SU-DHL-6 (cell line): ENCODE measurements at regions not wholly inside any gene's neighbourhood (a gene's known extent, or its start where the extent isn't known, plus 50 kb on each side); places are given as distances from the start of the nearest gene placed in this dataset.

ENCODE experiments used
- H2AFZ ChIP-seq: fragments of 200-600 bp; sonication (generic); 2 replicates; pipeline ENCODE4 v1.6.1; 2014; ENCODE audit warnings: low read depth, mild to moderate bottlenecking, moderate library complexity, mixed read lengths, antibody characterized with exemption, low read length; ENCODE audit not compliant: severe bottlenecking
- H3F3A ChIP-seq: fragments of 200-600 bp; shearing (Covaris generic); 2 replicates; pipeline ENCODE4 v1.6.0; 2016; ENCODE audit warnings: antibody characterized with exemption, mild to moderate bottlenecking; ENCODE audit not compliant: insufficient read depth
- H3K27ac ChIP-seq: fragments of 200-600 bp; sonication (generic); 2 replicates; pipeline ENCODE4 v1.5.1; 2016; ENCODE audit warnings: low read depth, mild to moderate bottlenecking, low read length, moderate library complexity, mixed read lengths
- H3K27me3 ChIP-seq: fragments of 200-600 bp; sonication (generic), shearing (Covaris generic); 2 replicates; pipeline ENCODE4 v1.6.0; 2014; ENCODE audit warnings: mild to moderate bottlenecking, low read length
- H3K36me3 ChIP-seq: fragments of 200-600 bp; sonication (generic); 2 replicates; pipeline ENCODE4 v1.6.1; 2014; ENCODE audit warnings: mild to moderate bottlenecking, low read length, mixed read lengths
- H3K4me2 ChIP-seq: fragments of 300-600, 200-600 bp; shearing (Covaris generic), sonication (generic); 2 replicates; pipeline ENCODE4 v1.6.0; 2014; ENCODE audit warnings: low read length, low read depth, mild to moderate bottlenecking; ENCODE audit not compliant: poor library complexity, severe bottlenecking
- H3K4me3 ChIP-seq: fragments of 200-600 bp; sonication (generic); 2 replicates; pipeline ENCODE4 v1.5.1; 2014; ENCODE audit warnings: antibody characterized with exemption, low read length, mild to moderate bottlenecking, mixed read lengths; ENCODE audit not compliant: insufficient read depth, poor library complexity, severe bottlenecking
- H3K79me2 ChIP-seq: fragments of 200-600 bp; sonication (generic); 2 replicates; pipeline ENCODE4 v1.6.1; 2014; ENCODE audit warnings: mild to moderate bottlenecking, low read length, moderate library complexity; ENCODE audit not compliant: insufficient read depth
- H3K9ac ChIP-seq: fragments of 200-600 bp; sonication (generic); 2 replicates; pipeline ENCODE4 v1.7.0; 2014; ENCODE audit warnings: mild to moderate bottlenecking, low read length
- H3K9me2 ChIP-seq: fragments of 200-600 bp; sonication (generic); replicated peaks from 2 replicates; pipeline ENCODE4 v1.6.1; 2014; ENCODE audit warnings: low read length; ENCODE audit not compliant: insufficient read depth
- H3K9me3 ChIP-seq: fragments of 200-600 bp; sonication (generic); 2 replicates; pipeline ENCODE4 v1.6.1; 2014; ENCODE audit warnings: low read length, mixed read lengths; ENCODE audit not compliant: insufficient read depth
- H4K20me1 ChIP-seq: fragments of 200-600 bp; sonication (generic); 2 replicates; pipeline ENCODE4 v1.6.1; 2014; ENCODE audit warnings: low read depth, mild to moderate bottlenecking, antibody characterized with exemption, low read length, moderate library complexity, mixed read lengths
- CTCF ChIP-seq: fragments of 200-600 bp; sonication (generic); IDR thresholded peaks from one replicate; pipeline ENCODE4 v1.5.1; 2017; ENCODE audit warnings: antibody characterized with exemption, mild to moderate bottlenecking, low read length, moderate library complexity; ENCODE audit not compliant: insufficient read depth, poor library complexity, severe bottlenecking
- EZH2phosphoT487 ChIP-seq: fragments of 200-600 bp; sonication (generic), shearing (Covaris generic); conservative IDR thresholded peaks from 2 replicates; pipeline ENCODE4 v1.6.1; 2018; ENCODE audit warnings: mild to moderate bottlenecking, antibody characterized with exemption, low read length, moderate library complexity, mixed read lengths

DNA sequence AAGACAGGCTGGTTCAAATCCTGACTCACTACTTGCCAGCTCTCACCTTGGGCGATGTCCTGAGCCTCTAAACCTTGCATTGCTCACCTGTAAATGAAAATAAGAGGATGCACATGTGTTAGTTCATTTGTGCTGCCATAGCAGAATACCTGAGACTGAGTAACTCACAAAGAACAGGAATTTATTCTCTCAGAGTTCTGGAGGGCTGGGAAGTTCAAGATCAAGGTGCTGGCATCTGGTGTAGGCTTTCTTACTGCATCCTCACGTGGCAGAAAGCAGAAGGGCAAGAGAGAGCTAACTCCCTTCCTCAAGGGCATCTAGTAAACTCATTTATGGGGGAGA, 222.7 kb downstream of the MTHFS start:
- Histone ChIP-seq H3K9ac (no peak overlapping the region), H3F3A (no peaks in the 10 kb centered on the region), H3K36me3 (no peaks in the 10 kb centered on the region), H3K4me2 (no peak overlapping the region), H4K20me1 (no peaks in the 10 kb centered on the region), H3K9me2 (no peaks in the 10 kb centered on the region), H2AFZ (no peak overlapping the region), H3K9me3 (no peaks in the 10 kb centered on the region), H3K79me2 (no peaks in the 10 kb centered on the region), H3K4me3 (no peak overlapping the region), H3K27me3 (no peaks in the 10 kb centered on the region), H3K27ac (no peak overlapping the region)
- TF ChIP-seq CTCF, result no peak
- TF ChIP-seq EZH2phosphoT487, result no peak

DNA sequence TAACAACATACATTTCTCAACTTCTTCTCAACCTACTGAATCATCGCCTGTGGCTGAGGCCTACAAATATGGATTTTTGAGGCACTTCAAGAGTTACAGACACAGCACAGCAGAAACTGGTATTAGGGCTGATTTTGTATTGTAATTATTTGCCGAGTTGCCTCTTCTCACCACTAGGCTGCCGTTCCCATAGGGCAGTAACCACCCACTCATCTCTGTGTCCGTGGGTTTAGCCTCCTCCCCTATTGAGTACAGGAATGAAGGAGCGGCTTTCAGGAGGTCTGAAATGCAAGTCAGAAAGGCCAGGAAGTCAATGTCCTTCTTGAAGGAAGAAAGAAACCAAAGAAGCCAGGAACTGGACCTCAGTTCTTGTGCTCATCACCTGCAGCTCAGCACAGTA, 220.8 kb downstream of the MTHFS start:
- H3K9me3 ChIP-seq, result no peaks in the 10 kb centered on the region
- no peak overlapping the region for H3K9ac ChIP-seq
- H4K20me1 ChIP-seq, result no peaks in the 10 kb centered on the region
- no peak overlapping the region for H3K4me3 ChIP-seq
- H3K27me3 ChIP-seq, result no peaks in the 10 kb centered on the region
- no peaks in the 10 kb centered on the region for H3K36me3 ChIP-seq
- H2AFZ ChIP-seq, result no peak overlapping the region
- TF ChIP-seq CTCF (no peak), EZH2phosphoT487 (no peak)
- H3K27ac ChIP-seq, result no peak overlapping the region
- no peak overlapping the region for H3K4me2 ChIP-seq
- H3K9me2 ChIP-seq, result no peaks in the 10 kb centered on the region
- H3F3A ChIP-seq, result no peaks in the 10 kb centered on the region
- H3K79me2 ChIP-seq, result no peaks in the 10 kb centered on the region

GRCh38 chr15:79676621-79677020, 220.2 kb downstream of the MTHFS start:
- Histone ChIP-seq H3K9ac (no peak overlapping the region), H3F3A (no peaks in the 10 kb centered on the region), H4K20me1 (no peaks in the 10 kb centered on the region), H3K9me2 (no peaks in the 10 kb centered on the region), H3K79me2 (no peaks in the 10 kb centered on the region), H3K36me3 (no peaks in the 10 kb centered on the region), H3K4me3 (no peak overlapping the region), H3K27me3 (no peaks in the 10 kb centered on the region), H2AFZ (no peak overlapping the region), H3K9me3 (no peaks in the 10 kb centered on the region), H3K27ac (no peak overlapping the region), H3K4me2 (no peak overlapping the region)
- TF ChIP-seq CTCF, result no peak

DNA sequence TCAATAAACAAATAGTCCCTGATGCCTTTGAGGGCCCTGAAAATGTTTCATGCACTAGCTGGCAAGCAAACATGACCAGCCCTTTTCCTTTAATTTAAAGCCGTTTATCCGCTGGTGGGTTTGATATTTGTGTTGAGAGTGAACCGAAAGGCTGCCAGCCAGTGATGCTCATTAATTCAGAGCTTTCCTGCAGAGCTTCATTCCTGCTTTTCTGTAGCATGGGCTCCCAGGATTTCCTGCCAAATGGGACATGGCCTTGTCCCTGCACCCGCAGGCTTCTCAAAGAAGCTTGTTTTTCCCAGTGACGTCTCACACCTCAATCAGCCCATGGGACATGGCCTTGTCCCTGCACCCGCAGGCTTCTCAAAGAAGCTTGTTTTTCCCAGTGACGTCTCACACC, 219.6 kb downstream of the MTHFS start:
- Histone ChIP-seq H3K9ac (no peak overlapping the region), H3K79me2 (no peaks in the 10 kb centered on the region), H3K27ac (no peak overlapping the region), H2AFZ (no peak overlapping the region), H3K4me3 (no peak overlapping the region), H3K9me2 (no peaks in the 10 kb centered on the region), H3K27me3 (no peaks in the 10 kb centered on the region), H4K20me1 (no peaks in the 10 kb centered on the region), H3F3A (no peaks in the 10 kb centered on the region), H3K9me3 (no peaks in the 10 kb centered on the region), H3K4me2 (no peak overlapping the region), H3K36me3 (no peaks in the 10 kb centered on the region)
- TF ChIP-seq CTCF, result no peak
- no peak for TF ChIP-seq EZH2phosphoT487
